Stromal cell of bone marrow (primary cell): ENCODE measurements at regions not wholly inside any gene's neighbourhood (a gene's known extent, or its start where the extent isn't known, plus 50 kb on each side); places are given as distances from the start of the nearest gene placed in this dataset.

ENCODE experiments used
- DNase-seq: peaks from one replicate; pipeline ENCODE4 v3.0.0-alpha.2; 2012; ENCODE audit warnings: low read depth

DNA sequence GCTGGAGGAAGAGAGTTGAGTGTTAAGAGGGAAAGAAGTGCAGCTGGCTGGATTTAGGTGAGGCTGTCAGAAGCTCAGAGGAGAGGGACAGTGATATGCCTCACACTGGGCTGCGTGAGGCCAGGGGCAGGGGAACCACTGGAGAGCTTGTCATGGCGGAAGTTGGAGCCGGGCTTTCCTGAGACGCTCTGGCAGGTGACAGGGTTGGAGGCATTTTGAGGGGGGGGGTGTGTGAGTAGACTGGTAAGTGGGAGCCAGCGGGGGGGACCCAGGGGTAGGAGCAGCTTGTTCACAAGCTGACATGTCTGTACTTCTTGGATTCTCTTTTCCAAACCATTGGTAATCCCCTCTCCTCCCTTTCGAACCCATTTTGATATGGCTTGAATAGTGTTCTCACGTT, 331.5 kb upstream of the RGMA start:
- no peak for DNase-seq

DNA sequence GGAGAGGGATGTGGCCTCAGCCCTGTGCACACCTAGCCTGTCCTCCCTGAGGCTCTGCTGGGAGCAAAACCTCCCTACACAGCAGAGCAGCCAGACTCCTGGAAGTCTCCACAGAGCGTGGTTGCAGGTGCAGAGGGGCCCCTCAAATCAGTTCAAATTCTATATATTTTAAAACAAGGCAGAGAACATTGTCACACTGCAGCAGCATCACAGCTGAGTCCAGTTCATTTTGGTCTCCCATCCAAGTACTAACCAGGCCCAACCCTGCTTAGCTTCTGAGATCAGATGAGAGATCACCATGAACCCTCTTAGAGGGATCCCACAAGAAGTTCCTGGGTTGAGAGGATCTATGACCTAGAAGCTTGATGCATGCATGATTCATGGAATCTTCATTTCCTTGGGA, 331.0 kb upstream of the RGMA start:
- no peak for DNase-seq

DNA sequence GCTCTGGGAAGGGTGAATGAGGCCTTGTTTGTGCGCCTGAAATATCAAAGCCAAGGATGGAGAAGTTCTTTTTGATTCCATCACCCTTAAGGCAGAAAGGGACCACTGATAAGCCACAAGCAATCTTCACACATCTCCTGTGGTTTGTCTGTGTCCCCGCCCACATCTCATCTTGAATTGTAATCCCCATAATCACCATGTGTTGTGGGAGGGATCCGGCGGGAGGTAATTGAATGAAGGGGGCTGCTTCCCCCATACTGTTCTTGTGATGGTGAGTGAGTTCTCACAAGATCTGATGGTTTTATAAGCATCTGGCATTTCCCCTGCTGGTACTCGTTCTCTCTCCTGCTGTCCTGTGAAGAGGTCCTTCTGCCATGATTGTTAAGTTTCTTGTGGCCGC, 329.6 kb upstream of the RGMA start:
- DNase-seq: no peak

DNA sequence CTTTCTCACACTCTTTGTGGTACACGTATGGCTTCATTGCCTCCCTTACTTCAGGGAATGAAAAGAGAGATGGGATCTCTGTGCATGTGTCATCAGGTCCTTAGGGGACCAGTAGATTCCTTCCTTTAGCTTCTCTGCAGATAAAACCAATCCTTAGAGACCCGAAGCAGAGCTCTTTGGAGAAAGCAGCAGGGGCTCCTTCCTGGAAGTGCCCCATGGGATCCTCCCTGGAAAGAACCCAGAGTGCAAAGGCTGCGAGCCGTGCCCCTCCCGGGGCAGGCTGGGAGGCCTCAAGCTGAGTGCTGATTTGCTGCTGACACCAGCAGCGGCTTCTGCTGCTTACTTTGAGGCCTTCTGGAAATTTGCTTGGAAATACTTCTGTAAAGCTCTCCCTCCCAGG, 328.6 kb upstream of the RGMA start:
- no peak for DNase-seq

DNA sequence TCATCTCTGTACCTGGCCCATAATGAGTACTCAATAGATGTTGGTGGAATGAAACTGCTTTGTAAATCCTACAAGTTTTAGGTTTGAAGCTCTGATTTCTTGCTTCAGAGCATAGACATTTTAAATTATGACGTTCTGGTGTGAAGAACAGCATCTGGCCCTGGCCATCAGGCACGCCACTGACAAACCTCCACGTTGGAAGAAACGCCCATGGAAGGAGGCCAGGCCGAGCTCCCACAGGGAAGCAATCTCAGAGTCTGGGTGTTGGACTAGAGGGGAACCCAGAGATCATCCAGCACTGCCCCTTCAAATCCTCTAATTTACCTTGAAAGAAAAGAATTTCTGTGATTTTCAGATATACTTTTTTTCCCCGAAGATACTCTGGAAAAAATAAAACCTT, 328.1 kb upstream of the RGMA start:
- DNase-seq: no peak

DNA sequence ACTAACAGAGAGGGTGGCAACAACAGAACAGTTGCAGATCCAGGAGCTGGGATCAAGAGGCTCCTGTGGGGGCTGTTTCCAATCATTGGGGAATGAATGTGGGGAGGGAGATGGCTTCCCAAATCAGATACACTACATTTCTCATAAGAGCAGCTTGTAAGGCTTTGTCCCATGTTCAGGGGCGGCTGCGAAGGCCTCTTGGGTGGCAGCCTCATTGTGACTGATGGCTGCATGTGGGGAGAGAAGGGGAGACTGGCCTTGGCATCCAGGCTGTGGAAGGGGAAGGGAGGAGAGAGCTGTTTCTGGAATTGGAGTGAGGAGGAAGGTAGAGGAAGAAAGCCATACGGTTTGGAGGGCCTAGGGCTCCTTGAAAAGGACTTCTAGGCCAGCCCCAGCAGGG, 326.6 kb upstream of the RGMA start:
- DNase-seq: no peak

DNA sequence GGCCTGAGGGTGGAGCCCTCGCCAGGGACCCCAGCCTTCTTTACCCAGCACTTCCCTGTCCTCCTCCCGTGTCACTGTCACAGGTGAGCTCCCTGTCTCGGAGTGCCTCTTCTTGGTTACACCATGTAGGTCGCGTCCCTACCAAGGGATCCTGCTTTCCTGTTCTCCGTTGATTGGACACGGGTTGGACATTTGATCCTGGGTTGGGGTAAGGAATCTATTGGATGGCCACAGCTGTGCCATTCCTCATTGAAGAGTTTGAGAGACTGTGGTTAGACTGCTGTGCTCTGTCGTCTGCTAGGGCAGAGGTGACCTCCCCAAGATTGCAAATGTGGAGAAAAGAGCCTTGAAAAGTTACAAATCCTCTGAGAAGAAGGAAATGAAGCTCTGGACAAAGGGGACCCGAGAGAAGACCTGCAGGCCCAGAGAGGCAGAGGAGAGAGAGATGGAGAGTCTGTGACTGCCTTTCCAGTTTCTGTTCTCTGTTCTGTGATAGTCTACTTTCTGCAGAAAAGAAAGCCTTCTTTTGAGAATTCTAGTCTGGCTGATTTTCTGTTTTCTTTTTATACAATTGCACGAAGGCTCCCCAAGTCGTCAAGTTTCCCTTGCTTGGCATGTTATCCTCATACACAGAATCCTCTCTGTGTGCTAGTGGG, 325.7 kb upstream of the RGMA start:
- no peak for DNase-seq

DNA sequence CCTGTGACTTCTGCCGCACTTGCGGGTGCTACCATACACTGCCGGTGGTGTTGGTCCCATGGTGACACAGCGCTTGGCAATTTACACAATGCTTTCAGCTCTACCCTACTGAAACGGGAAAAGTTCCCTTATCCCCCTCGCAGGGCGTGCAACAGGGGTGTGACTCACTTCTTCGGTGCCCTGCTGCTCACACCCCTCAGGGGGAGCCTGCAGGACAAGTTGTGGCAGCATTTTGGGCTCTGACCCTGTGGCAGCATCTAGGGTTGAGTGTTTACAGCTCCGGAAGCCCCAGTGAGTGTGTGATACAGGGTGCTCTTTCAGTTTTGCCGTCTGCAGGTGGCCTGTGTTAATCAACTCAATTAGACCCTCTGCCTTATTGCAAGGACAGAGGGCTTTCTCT, 324.7 kb upstream of the RGMA start:
- DNase-seq: no peak

DNA sequence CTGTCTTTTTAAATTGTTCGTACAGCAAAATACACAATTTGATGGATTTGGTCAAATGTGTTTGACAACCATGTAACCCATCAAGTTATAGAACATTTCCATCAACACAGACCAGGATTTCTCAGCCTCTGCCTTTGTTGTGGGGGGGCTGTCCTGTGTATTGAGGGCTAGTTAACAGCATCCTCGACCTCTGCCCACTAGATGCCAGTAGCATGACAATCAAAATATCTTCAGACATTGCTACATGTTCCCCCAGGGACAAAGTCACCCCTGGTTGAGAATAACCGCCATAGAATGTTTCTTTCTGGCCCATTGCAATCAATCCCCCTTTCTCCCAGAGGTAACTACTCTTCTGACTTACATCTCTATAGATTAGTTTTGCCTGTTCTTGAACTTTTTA, 310.1 kb upstream of the RGMA start:
- DNase-seq: no peak

DNA sequence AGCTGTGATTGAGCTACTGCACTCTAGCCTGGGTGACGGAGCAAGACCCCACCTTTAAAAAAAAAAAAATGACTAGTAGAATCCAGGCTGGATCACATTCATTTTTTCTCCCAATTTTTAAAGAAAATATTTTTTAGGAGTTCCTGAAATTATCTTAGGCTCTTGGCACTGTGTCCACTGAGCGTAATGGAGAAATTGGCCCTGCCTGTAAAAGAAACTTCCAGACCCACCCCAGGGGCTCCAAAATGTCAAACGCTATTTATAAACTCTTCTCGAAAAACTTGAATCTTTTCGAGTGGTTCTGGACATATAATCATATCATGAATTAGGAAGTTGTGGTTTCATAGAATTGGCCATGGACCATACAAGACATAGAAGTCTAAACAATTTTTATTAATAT, 300.2 kb upstream of the RGMA start:
- DNase-seq: no peak

DNA sequence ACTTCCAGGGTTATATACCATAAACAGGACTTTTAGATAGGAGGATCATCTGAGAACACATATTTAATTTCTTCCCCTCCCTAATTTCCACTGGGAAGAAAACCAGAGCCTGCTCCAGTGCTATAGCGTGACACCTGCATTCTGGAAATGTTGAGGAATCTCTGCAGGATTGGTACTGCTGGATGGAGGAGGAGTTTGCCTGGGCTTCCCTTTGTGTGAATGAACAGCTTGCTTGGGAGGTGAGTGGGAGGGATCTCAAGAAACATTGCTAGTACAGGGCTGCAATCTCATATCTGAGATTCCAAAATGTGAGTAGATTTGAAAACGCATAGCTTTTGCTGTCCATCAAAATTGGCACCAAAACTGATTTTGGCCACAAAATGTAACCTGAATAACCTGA, 295.9 kb upstream of the RGMA start:
- DNase-seq: no peak

DNA sequence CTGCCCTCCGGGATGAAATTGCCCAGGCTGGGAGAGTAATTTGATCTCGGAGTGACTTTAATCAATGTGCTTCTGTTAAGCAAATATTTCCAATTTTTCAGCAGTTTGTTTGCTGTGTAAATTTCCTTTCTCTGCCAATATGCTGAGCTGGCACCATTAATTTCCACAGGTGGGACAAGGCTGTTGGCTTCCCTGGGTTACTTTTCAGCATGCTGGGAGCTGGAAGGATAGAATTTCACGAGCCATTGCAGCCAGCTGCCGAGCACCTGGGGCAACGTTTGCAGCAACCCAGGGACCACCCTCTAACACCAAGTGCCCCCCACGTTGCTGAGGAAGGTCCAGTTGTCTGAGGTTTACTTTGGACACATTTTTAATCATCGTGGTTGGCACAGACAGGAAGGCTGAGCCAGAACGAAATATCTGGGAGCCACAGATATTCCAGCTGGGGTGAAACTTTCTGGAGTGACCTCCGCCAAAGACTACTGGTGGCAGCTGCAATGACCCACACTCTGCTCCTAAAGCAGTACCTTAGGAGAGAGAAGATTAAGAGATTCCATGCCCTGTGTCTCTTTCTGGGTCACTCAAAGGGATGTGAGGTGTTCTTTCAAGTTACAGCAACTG, 293.3 kb upstream of the RGMA start:
- DNase-seq: no peak

DNA sequence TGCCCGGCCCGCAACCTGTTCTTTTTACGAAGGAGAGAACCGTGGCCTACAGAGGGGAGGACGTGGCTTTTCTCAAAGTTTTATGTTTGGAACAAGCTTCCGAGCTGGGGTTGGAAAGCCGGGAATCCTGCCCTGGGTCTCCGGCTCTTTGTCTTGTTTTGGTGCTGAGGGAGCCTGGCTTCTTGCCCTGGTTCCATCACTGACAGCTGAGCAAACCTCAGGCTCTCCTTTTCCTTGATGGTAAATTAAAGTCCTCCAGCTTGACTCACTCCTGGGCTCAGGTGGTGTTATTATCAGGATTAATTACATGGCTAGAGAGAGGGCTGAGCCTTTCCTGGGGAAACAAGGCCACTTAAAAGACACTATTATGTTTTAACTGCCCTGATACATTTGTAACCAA, 289.5 kb upstream of the RGMA start:
- no peak for DNase-seq

DNA sequence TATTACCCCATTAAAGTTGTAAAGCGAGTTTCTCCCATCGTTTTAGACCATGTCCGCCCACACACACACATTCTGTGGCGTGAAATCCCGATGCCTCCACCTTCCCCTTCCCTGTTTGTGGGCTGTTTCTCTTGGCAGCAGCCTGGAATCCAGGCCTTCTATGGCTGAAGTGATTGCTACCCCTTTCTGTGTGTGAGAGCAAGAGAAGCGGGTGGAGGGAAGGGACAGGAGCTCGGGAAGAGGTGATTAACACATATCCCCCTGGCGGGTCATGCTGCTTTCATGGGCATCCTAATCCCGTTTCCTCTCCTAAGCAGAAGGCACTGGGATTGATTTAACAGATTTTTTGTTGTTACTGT, 283.8 kb upstream of the RGMA start:
- DNase-seq: no peak

DNA sequence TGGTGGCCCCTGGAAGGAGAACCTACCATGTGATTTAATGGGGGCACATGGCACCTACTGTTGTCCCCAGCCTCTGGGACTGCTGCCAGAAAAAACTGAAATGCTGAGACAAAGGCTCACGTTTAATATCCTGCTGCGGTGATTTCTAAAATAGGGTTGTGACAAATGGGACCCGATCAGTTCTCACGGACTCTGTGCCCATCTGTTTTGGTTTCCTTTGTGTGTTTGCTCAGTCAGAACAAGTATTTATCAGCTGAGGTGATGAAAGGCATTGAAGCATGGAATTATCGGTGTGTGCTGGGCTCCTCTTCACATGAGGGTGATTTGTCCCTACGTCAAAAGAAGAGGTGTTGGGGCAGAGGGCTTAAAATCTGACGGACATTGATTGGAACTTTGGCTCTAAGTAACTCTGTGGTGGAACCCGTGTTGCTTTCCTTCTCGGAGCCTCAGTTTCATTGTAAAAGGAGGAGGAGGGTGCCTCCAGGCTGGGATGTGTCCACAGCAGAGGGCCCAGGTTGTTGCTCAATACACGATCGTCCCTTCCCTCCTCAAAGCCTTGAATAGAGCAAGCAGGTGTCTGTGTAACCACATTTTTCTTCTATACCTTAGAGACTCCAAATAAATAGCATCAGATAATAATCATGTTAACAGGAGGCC, 283.3 kb upstream of the RGMA start:
- no peak for DNase-seq

DNA sequence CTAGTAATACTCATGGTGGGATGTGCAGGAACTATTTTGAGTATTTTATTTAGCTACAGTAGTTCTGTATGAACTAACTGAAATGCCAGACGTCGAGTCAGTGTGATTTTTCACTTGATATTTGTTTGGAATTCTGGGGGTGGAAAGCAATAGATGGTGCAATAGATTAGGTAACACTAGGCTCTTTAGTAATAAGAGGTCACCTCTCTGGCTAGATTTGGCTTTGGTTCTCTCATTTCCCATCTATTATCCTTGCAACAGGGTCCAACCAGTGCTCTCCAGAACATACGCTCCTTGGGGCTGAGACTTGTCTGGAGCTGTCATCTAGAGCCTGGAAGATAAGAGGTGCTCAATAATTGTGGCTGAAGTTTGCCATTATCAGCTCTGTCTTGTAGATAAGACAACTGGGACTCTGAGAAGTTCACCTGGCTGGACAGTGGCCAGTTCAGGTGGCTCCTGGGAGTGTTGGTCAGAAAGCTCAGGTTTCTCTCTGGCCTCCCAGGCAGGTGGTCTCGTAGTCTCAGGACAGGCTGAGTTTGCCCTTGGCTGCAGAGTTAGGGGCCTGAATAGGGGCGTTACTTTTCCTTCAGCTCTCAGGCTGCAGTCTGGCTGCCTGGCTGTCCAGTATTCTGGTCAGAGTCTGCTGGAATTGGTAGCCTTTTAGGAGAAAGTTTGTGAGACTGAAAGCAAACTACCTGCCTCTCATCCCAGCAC, 277.5 kb upstream of the RGMA start:
- DNase-seq: no peak

DNA sequence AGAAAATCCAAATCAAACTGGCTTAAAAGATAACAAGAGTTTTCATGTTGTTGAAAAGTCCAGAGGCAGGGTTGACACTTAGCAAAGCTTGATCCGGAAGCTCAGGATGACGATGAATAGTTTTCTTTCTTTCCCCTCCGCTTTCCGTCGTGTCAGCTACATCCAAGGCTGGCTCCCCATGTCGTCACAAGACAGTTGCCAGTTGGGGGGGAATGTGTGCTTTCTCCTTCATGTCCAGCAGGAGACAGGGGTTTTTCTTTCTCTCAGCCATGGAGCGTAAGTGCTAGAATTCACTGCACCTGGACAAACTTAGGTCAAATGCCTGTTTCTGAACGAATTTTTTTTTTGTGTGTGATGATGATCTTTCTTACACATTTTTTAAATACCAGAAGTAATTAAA, 273.8 kb upstream of the RGMA start:
- DNase-seq: no peak

DNA sequence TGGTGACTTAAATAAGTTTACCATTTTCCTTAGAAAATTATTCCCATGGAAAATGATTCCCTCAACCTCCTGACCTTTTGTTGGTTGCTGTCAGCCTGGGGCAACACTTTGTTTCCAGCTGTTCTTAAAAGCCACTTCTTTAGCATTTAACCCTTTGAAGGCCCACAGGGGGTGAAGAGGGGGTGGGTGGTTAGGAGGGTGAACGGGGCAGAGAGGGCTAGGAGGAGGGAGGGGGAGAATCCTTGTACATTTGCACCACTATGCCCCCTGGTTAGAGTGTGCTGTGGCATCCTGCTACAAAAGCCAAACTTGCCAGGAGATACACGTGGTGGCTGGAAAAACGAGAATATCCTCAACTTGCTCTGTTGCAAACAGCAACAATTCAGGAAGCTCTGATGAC, 273.2 kb upstream of the RGMA start:
- no peak for DNase-seq

DNA sequence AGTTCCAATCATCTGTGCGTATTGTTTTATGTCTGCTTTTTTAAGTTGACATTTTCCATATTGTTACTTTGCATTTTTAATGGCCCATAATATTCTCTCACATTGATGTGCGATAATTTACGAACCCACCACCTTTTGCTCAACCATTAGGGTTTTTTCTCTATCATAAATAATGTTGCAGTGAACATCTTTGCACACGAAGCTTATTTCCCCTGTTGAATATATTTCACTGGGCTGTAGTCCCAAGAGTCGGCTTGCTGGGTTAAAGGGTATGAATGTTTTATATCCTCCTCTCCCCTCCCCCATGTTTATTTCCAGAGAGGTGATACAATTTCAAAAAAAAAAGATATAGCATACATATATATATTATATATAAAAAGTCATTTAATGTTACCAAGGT, 272.7 kb upstream of the RGMA start:
- DNase-seq: no peak

DNA sequence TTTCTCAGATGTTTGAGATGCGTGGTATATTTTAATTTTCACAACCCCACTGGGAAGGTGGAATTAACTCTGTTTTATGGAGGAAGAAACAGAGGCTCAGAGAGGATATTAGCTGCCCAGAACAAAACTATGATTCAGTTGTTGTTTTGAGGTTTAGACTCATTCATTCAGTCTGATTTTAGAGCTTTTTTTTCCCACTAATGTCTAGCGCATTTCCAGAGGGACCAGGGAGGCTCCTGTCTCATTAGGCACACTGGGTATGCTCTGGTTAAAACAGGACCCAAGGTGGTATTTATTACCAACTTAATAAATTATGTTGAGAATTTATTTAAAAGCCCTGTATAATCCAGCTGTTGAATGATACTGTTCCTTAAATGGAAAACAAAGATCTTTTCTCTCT, 272.0 kb upstream of the RGMA start:
- no peak for DNase-seq

DNA sequence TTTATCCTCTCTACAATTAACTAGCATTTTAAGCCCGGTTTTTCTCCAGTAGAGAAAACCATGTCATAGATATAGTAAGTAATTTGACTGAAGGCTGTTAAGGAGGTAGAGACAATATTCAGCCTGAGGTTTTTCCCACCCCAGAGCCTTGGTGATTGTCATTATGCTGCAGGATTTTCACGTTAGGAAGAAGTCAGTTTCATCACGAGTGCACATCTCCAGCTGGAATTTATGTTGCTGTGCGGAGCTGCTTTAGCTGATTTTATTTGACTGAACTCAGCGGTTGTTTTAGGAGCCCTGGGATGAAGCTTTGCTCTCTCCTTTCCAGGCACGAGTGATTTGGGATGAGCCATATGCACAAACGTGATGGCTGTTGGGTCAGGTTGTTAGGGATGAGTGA, 271.3 kb upstream of the RGMA start:
- no peak for DNase-seq

DNA sequence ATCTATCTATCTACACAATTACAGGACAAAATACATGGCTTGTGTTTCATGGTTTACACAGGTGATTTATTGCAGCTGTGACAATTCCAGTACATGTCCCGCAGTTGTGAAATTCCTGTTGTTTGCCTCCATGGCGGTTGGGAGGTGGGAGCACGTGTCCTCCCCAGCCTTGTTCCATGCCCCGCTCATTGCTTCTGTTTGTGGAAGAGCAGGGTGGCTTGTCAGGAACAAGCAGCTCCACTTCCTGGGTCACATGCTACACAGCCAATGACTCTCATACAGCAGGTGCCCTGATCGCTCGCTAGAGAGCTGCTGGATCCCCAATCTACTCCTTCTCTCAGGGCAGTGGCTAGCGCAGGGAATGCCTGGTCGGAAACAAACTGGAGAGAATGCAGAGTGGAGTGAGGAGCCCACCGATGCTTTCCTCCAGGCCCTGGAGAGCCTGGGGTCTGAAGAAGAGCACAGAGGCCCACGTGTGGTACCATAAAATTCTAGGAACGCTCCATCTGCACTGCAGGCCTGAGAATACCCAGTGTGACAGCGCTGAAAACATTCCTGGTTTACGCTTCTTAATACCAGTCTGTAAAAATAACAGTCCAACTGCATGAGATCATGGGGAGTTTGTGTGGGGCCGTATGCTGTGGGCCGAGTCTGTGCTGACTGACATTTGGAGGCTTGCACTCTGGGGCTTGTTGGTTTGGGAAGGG, 270.6 kb upstream of the RGMA start:
- DNase-seq: no peak

DNA sequence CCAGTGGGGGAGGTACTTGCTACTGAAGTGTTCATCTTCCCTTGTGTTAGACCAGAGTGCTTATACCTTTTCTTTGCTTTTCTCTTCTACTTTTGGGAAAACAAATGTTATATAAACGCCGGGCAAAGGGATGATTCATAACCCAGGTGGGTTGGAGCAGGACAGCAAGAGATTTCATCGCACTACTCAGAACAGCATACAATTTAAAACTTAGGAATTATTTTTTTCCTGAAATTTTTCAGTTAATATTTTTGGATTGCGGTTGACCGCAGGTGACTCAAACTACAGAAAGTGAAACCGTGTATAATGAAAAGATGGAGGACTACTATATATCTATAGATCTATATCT, 270.0 kb upstream of the RGMA start:
- no peak for DNase-seq
